CD14-positive monocyte (primary cell): ENCODE measurements at regions not wholly inside any gene's neighbourhood (a gene's known extent, or its start where the extent isn't known, plus 50 kb on each side); places are given as distances from the start of the nearest gene placed in this dataset.

ENCODE experiments used
- DNase-seq, 3 donors: peaks; one replicate each; pipeline ENCODE4 v3.0.0-alpha.2; 2011 to 2022
- H2AFZ ChIP-seq: 2 replicates; pipeline ENCODE4 v1.6.0; 2012; ENCODE audit warnings: mild to moderate bottlenecking, low read depth, low read length, inconsistent platforms; ENCODE audit not compliant: insufficient read depth, poor library complexity, severe bottlenecking
- H3K27ac ChIP-seq, 2 donors: 1 replicate in 1 of 2; 2 replicates in 1 of 2; pipeline ENCODE4 v1.5.1; 2012 to 2013; ENCODE audit warnings: low read length in 2 of 2, control low read depth in 1 of 2, inconsistent platforms in 1 of 2, low read depth in 1 of 2, mild to moderate bottlenecking in 1 of 2
- H3K27me3 ChIP-seq, 2 donors: one replicate each; pipeline versions ENCODE4 v1.6.0 to v1.6.1; 2011 to 2013; ENCODE audit warnings: low read length in 2 of 2; ENCODE audit not compliant: control insufficient read depth in 2 of 2, insufficient read depth in 2 of 2
- H3K36me3 ChIP-seq, 2 donors: replicated peaks in 1 of 2; 1 replicate in 1 of 2; 2 replicates in 1 of 2; pipeline versions ENCODE4 v1.5.1 to v1.6.1; 2012 to 2013; ENCODE audit warnings: low read length in 2 of 2, control low read depth in 1 of 2, inconsistent platforms in 1 of 2, mild to moderate bottlenecking in 1 of 2; ENCODE audit not compliant: insufficient read depth in 2 of 2, control insufficient read depth in 1 of 2
- H3K4me1 ChIP-seq, 2 donors: 1 replicate in 1 of 2; 2 replicates in 1 of 2; pipeline versions ENCODE4 v1.5.1 to v1.6.1; 2012 to 2013; ENCODE audit warnings: low read length in 2 of 2, control low read depth in 1 of 2, inconsistent platforms in 1 of 2, mild to moderate bottlenecking in 1 of 2, moderate library complexity in 1 of 2; ENCODE audit not compliant: insufficient read depth in 2 of 2, control insufficient read depth in 1 of 2
- H3K4me2 ChIP-seq: replicated peaks from 2 replicates; pipeline ENCODE3; 2012; ENCODE audit warnings: low read length, moderate library complexity, mild to moderate bottlenecking; ENCODE audit not compliant: poor library complexity, severe bottlenecking; ENCODE audit errors: extremely low read depth
- H3K4me3 ChIP-seq, 3 experiments: fragments of 200-600 bp in 1 of 3; sonication (generic) in 1 of 3; replicated peaks in 1 of 3; 1 replicate in 2 of 3; 2 replicates in 1 of 3; pipeline ENCODE4 v1.5.1; 2011 to 2013; ENCODE audit warnings: low read length in 3 of 3, mild to moderate bottlenecking in 3 of 3, control low read depth in 2 of 3, low read depth in 2 of 3, inconsistent platforms in 1 of 3, moderate library complexity in 1 of 3
- H3K79me2 ChIP-seq: 2 replicates; pipeline ENCODE4 v1.6.0; 2012; ENCODE audit warnings: mild to moderate bottlenecking, control low read depth, inconsistent platforms, low read length, moderate library complexity; ENCODE audit not compliant: insufficient read depth
- H3K9ac ChIP-seq: 2 replicates; pipeline ENCODE4 v1.6.0; 2017; ENCODE audit warnings: low read length, mild to moderate bottlenecking; ENCODE audit not compliant: insufficient read depth, poor library complexity, severe bottlenecking
- H3K9me3 ChIP-seq, 2 donors: replicated peaks in 1 of 2; 1 replicate in 1 of 2; 2 replicates in 1 of 2; pipeline versions ENCODE4 v1.5.1 to v1.6.1; 2012 to 2013; ENCODE audit warnings: low read length in 2 of 2, control low read depth in 1 of 2; ENCODE audit not compliant: control insufficient read depth in 1 of 2, insufficient read depth in 1 of 2
- H4K20me1 ChIP-seq: 2 replicates; pipeline ENCODE4 v1.6.0; 2012; ENCODE audit warnings: mild to moderate bottlenecking, low read length, control low read depth, moderate library complexity; ENCODE audit not compliant: insufficient read depth
- H3K27ac Mint-ChIP-seq, 7 donors: one replicate each; pipeline ENCODE4 v1.8.0; 2020; ENCODE audit warnings: mild to moderate bottlenecking in 7 of 7, mixed read lengths in 7 of 7, moderate library complexity in 6 of 7, inconsistent platforms in 2 of 7
- H3K27me3 Mint-ChIP-seq, 3 donors: one replicate each; pipeline ENCODE4 v1.8.0; 2021 to 2022; ENCODE audit warnings: low read depth in 3 of 3, mild to moderate bottlenecking in 3 of 3, mixed read lengths in 3 of 3, moderate library complexity in 3 of 3, inconsistent platforms in 1 of 3
- H3K36me3 Mint-ChIP-seq, 2 donors: one replicate each; pipeline ENCODE4 v1.8.0; 2020; ENCODE audit warnings: mixed read lengths in 2 of 2, inconsistent platforms in 1 of 2, mild to moderate bottlenecking in 1 of 2
- H3K4me1 Mint-ChIP-seq: one replicate; pipeline ENCODE4 v1.8.0; 2020; ENCODE audit warnings: mild to moderate bottlenecking, mixed read lengths
- H3K4me3 Mint-ChIP-seq, 2 donors: one replicate each; pipeline ENCODE4 v1.8.0; 2020; ENCODE audit warnings: mild to moderate bottlenecking in 2 of 2, mixed read lengths in 2 of 2, moderate library complexity in 1 of 2
- H3K9me3 Mint-ChIP-seq, 7 donors: one replicate each; pipeline ENCODE4 v1.8.0; 2020 to 2022; ENCODE audit warnings: mixed read lengths in 7 of 7, mild to moderate bottlenecking in 6 of 7, moderate library complexity in 6 of 7, inconsistent platforms in 2 of 7
- CTCF ChIP-seq: fragments of 200-600 bp; IDR thresholded peaks from one replicate; pipeline ENCODE4 v1.8.0; 2022; ENCODE audit warnings: antibody characterized with exemption, mild to moderate bottlenecking
- WGBS: methylation state at CpG from one replicate; pipeline ENCODE4 v1.1.5; 2013; ENCODE audit warnings: missing lambda C conversion rate; ENCODE audit not compliant: insufficient coverage; 5-methylcytosine and 5-hydroxymethylcytosine counted together
- intact Hi-C, 2 donors: fragments of 100-400 bp; cut with micrococcal nuclease; formaldehyde crosslinking; loops; one replicate each; pipeline versions ENCODE4 v1.15.0 to v1.15.1; 2023

- Histone ChIP-seq H4K20me1 (no peaks in the 10 kb centered on the region), H3K36me3 (no peaks in the 10 kb centered on the region), H3K9ac (no peak overlapping the region), H3K9me3 (peaks cover 0 to 2% of the 10 kb centered on the region in 2 donors), H2AFZ (no peak overlapping the region), H3K27me3 (no peaks in the 10 kb centered on the region), H3K4me3 (no peak overlapping the region), H3K79me2 (no peaks in the 10 kb centered on the region), H3K27ac (no peak overlapping the region), H3K4me1 (no peaks in the 10 kb centered on the region), H3K4me2 (no peak overlapping the region)
- no peak overlapping the region for H3K27ac Mint-ChIP-seq
- TF ChIP-seq CTCF: no peak
- peaks cover 0 to 2% (median 0%) of the 10 kb centered on the region in 3 donors for H3K27me3 Mint-ChIP-seq
- H3K9me3 Mint-ChIP-seq: peaks cover 0 to 4% (median 0%) of the 10 kb centered on the region in 7 donors
- WGBS: no CpG with 5 or more reads among the region's 2 CpGs
- no peaks in the 10 kb centered on the region for H3K36me3 Mint-ChIP-seq
- no peak overlapping the region for H3K4me3 Mint-ChIP-seq
- H3K4me1 Mint-ChIP-seq: no peaks in the 10 kb centered on the region
- intact Hi-C loops: no loop called here
- no peak for DNase-seq
Observed at GRCh38 chr11:25377466-25377865, 880.6 kb downstream of the LUZP2 start.

- no peak overlapping the region for H3K4me3 Mint-ChIP-seq
- Histone ChIP-seq H3K79me2 (no peaks in the 10 kb centered on the region), H3K27me3 (no peaks in the 10 kb centered on the region), H3K4me3 (no peak overlapping the region), H3K4me2 (no peak overlapping the region), H3K4me1 (no peaks in the 10 kb centered on the region), H3K9me3 (no peaks in the 10 kb centered on the region), H4K20me1 (no peaks in the 10 kb centered on the region), H2AFZ (no peak overlapping the region), H3K9ac (no peak overlapping the region), H3K36me3 (no peaks in the 10 kb centered on the region), H3K27ac (no peak overlapping the region)
- H3K27ac Mint-ChIP-seq: no peak overlapping the region
- peaks cover 0 to 3% (median 0%) of the 10 kb centered on the region in 7 donors for H3K9me3 Mint-ChIP-seq
- no peaks in the 10 kb centered on the region for H3K36me3 Mint-ChIP-seq
- no peak for TF ChIP-seq CTCF
- intact Hi-C loops: no loop called here
- DNase-seq: no peak
- no peaks in the 10 kb centered on the region for H3K27me3 Mint-ChIP-seq
- no peaks in the 10 kb centered on the region for H3K4me1 Mint-ChIP-seq
Observed at GRCh38 chr11:25396847-25397246, 900.0 kb downstream of the LUZP2 start.
